GM21515 (cell line): ENCODE measurements at regions not wholly inside any gene's neighbourhood (a gene's known extent, or its start where the extent isn't known, plus 50 kb on each side); places are given as distances from the start of the nearest gene placed in this dataset.
"Not testable (repeated sequence)": the region's sequence is repeated elsewhere in the genome, so short reads cannot be mapped to it uniquely, and the experiment has no call there.

Source experiments
- ATAC-seq: cut with Tn5 transposase; IDR thresholded peaks from one replicate; pipeline ENCODE4 v1.9.1; 2021; ENCODE audit not compliant: unreplicated experiment

- not testable (repeated sequence) for ATAC-seq
Measured at GRCh38 chr1:157328120-157328519, 189.9 kb upstream of the ETV3 start.

GRCh38 chr1:157326173-157326859 lies 188.1 kb upstream of the ETV3 start:
- no peak for ATAC-seq

GRCh38 chr1:157325220-157325619 lies 187.0 kb upstream of the ETV3 start:
- ATAC-seq = no peak

- not testable (repeated sequence) for ATAC-seq
Measured at GRCh38 chr1:157321972-157322371, 183.8 kb upstream of the ETV3 start.

- no peak for ATAC-seq
Measured at GRCh38 chr1:157319567-157319966, 181.4 kb upstream of the ETV3 start.

- not testable (repeated sequence) for ATAC-seq
Measured at GRCh38 chr1:157317229-157317628, 179.0 kb upstream of the ETV3 start.

GRCh38 chr1:157315544-157315943 lies 177.3 kb upstream of the ETV3 start:
- no peak for ATAC-seq

GRCh38 chr1:157314408-157314807 lies 176.2 kb upstream of the ETV3 start:
- no peak for ATAC-seq

GRCh38 chr1:157313240-157313807 lies 175.1 kb upstream of the ETV3 start:
- ATAC-seq = no peak

- ATAC-seq = no peak
Measured at GRCh38 chr1:157312082-157312812, 174.1 kb upstream of the ETV3 start.

GRCh38 chr1:157311730-157312081 lies 173.5 kb upstream of the ETV3 start:
- ATAC-seq = no peak

- not testable (repeated sequence) for ATAC-seq
Measured at GRCh38 chr1:157310805-157311729, 172.9 kb upstream of the ETV3 start.

- ATAC-seq = no peak
Measured at GRCh38 chr1:157310401-157310800, 172.2 kb upstream of the ETV3 start.

- ATAC-seq = no peak
Measured at GRCh38 chr1:157307491-157307890, 169.3 kb upstream of the ETV3 start.

- ATAC-seq = no peak
Measured at GRCh38 chr1:157306896-157307295, 168.7 kb upstream of the ETV3 start.

- no peak for ATAC-seq
Measured at GRCh38 chr1:157304271-157304670, 166.1 kb upstream of the ETV3 start.

GRCh38 chr1:157302724-157303123 lies 164.5 kb upstream of the ETV3 start:
- ATAC-seq = no peak

GRCh38 chr1:157302199-157302497 lies 164.0 kb upstream of the ETV3 start:
- ATAC-seq = no peak

GRCh38 chr1:157301477-157302198 lies 163.4 kb upstream of the ETV3 start:
- ATAC-seq = no peak

GRCh38 chr1:157294387-157295145 lies 156.4 kb upstream of the ETV3 start:
- not testable (repeated sequence) for ATAC-seq
